Esophagus muscularis mucosa (tissue), 3 donors: ENCODE measurements at regions not wholly inside any gene's neighbourhood (a gene's known extent, or its start where the extent isn't known, plus 50 kb on each side); places are given as distances from the start of the nearest gene placed in this dataset.

Experiments
- CTCF ChIP-seq, 3 experiments: fragments of 200-600 bp in 2 of 3; fragments of 450-650 bp in 1 of 3; sonication (generic) in 2 of 3; IDR thresholded peaks; one replicate each; pipeline ENCODE4 v1.5.1; 2017 to 2019; ENCODE audit warnings: antibody characterized with exemption in 3 of 3, mild to moderate bottlenecking in 2 of 3, moderate library complexity in 1 of 3
- POLR2A ChIP-seq: fragments of 450-650 bp; IDR thresholded peaks from one replicate; pipeline ENCODE4 v1.6.1; 2017; ENCODE audit warnings: antibody characterized with exemption, moderate library complexity, mild to moderate bottlenecking, low read depth
- POLR2AphosphoS5 ChIP-seq, 2 donors: sonication (generic); formaldehyde crosslinking; IDR thresholded peaks; one replicate each; pipeline ENCODE4 v1.6.1; 2017; ENCODE audit warnings: antibody characterized with exemption in 2 of 2

GRCh38 chr22:49489821-49490220, 337.9 kb downstream of the BRD1 start:
- TF ChIP-seq CTCF (IDR thresholded peaks at IDR 0.05) (no peak), POLR2A (no peak), POLR2AphosphoS5 (IDR thresholded peaks at IDR 0.05) (no peak)
